Right kidney (tissue), 1 donor: ENCODE measurements at regions not wholly inside any gene's neighbourhood (a gene's known extent, or its start where the extent isn't known, plus 50 kb on each side); places are given as distances from the start of the nearest gene placed in this dataset.
"Not testable (repeated sequence)": the region's sequence is repeated elsewhere in the genome, so short reads cannot be mapped to it uniquely, and the experiment has no call there.

Experiments used
- DNase-seq: peaks from one replicate; pipeline ENCODE4 v3.0.0-alpha.2; 2016

DNA sequence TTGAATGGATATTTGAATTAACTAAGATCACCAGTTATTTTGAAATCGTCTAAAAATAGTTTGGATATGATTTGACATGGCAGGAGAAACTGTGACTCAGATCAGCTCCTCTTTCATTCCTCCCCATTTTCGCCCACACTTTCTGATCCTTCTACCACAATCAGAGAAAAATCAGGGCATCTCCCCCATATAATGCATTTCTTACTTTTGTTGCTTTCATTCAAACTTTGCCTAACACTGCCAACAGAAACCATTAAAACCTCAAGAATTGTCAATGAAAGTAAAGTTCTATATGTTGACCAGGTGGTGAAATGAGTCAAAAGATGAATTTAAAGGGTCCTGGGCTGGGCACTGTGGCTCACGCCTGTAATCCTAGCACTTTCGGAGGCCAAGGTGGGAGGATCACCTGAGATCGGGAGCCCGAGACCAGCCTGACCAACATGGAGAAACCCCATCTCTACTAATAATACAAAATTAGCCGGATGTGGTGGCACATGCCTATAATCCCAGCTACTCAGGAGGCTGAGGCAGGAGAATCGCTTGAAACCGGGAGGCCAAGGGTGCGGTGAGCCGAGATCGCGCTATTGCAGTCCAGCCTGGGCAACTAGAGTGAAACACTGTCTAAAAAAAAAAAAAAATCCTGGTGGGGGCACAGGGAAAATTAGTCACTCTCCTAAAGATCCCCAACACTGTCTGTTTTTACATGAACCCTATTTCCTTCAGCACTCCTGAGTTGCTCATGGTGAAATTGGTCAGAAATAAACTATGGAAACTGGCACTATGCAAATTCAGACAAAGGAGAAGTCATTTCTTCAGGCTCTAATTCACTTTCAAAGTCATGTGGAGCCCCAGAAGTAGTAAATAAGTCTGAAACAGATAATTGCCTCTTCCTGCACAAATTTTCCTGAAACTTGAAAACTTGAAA lies 122.8 kb upstream of the NOCT start:
- no peak for DNase-seq

GRCh38 chr4:138891631-138892031 lies 124.0 kb upstream of the NOCT start:
- no peak for DNase-seq

DNA sequence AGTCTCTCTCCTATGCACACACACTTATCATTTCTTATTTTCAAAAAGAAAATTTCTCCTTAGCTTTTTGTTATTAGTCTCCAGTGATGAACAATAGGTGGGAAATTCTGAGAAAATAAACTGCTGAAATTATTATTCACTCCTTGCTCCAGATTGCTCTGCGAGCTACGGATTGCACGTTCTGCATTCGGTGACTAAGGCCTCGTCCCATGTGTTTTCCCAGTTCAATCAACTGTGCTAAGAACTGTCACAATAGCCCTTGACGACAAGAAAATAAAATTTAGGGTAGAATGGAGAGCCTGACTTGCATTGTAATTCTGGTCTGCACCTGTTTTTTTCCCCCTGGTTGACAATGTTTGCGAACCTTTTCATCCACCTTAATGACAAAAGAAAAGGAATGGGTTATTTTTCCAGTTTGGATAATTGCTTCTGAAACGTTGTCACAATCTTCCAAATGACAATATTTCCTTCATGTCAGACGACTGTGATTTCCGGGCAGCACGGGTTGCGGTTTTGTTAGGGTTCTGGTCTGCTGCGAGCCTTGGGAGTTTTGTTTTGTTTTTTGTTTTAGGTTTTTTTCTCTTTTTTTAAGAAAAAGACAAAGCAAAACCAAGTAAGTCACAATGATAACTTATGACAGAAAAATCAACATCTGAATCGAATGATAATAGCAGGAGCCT lies 124.5 kb upstream of the NOCT start:
- DNase-seq: no peak

DNA sequence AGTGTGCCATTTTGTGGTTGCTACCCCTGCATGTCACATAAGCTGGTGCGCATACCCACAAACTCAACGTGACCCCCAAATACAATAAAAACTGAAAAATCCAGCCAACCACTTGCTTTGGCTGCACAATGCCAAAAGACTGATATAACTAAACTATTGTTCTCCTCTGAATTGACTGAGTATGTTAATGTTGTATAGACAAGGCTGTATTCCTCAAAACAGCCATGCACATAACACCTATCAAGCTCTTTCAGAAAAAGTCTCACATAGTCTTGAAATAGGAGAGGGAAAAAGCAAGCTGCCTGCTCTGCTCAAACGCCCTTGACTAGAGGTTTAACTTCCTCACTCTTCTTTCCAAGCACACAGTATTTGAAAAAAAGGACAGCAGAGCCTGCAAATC lies 126.4 kb upstream of the NOCT start:
- DNase-seq: no peak

- DNase-seq: no peak
These were observed 127.8 kb upstream of the NOCT start for GRCh38 chr4:138887741-138888140.

- DNase-seq: no peak
These were observed 128.2 kb upstream of the NOCT start for GRCh38 chr4:138887341-138887740.

DNA sequence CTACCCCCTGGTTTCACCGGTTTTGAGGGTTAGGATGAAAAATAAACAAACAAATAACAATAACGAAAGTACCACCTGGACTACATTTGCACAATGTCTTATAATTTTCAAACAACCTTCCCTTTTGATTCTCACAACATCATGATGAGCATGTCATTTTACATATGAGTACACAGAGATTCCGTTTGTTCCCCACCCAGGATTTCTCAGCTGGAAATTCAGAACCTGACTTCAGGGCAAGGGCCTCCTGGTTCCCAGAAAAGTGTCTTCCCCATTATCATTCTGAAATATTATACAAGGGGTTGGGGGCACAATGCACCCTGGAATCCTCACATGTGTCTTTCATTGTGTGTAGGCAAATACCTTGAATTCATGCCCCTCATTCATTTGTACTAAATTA lies 135.8 kb upstream of the NOCT start:
- no peak for DNase-seq

GRCh38 chr4:138875891-138876608 lies 139.5 kb upstream of the NOCT start:
- no peak for DNase-seq

DNA sequence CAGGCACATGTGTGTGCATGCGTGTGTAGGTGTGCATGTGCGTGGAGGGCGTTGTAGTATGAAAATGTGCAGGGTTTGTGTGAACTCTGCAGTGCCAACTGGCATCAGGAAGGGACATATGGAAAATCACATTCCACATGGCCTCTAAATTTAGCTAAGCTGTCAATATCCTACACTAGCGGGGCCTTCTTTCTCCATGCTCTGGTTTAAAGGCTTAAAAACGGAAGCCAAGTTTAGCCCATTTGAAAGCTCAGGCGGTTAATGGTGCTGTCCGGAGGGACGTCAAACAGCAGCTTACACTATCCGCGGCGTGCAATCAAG lies 144.1 kb upstream of the NOCT start:
- no peak for DNase-seq

GRCh38 chr4:138870737-138871554 lies 144.6 kb upstream of the NOCT start:
- DNase-seq: peak; percentile 68

- no peak for DNase-seq
These were observed 145.9 kb upstream of the NOCT start for GRCh38 chr4:138869631-138870030.

DNA sequence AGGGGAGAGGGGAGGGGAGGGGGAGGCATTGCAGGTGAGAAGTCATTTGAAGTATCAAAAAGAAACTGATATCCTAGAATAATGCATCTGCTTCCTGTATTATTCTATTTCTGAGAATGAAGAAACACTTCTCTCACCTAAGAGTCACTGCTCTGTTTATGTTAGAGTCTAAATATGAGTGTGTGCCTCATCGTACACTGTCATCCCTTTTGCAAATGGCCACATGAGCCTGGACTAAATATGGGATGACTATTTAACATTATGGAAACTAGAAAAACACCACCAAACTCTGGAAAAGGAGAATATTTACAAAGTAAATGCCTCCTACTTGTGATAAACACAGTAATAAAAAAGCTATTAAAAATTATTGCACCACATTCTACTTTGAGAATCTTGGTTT lies 146.4 kb upstream of the NOCT start:
- DNase-seq: no peak

GRCh38 chr4:138868562-138868961 lies 147.0 kb upstream of the NOCT start:
- DNase-seq: no peak

DNA sequence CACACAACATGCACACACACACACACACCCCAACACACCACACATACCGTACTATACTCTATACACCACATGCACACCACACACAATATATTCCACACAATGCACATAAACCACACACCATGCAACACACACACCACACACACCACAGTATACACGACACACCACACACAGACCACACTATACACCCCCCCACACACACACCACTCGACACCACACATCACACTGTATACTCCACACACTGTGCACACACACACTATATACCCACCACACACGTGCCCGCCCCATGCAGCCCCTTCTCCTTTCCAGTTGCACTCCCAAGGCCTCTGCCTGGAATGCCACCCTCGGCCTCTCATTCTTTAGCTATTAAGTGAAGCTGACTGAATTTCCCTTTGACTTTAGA lies 148.2 kb upstream of the NOCT start:
- DNase-seq: no peak

DNA sequence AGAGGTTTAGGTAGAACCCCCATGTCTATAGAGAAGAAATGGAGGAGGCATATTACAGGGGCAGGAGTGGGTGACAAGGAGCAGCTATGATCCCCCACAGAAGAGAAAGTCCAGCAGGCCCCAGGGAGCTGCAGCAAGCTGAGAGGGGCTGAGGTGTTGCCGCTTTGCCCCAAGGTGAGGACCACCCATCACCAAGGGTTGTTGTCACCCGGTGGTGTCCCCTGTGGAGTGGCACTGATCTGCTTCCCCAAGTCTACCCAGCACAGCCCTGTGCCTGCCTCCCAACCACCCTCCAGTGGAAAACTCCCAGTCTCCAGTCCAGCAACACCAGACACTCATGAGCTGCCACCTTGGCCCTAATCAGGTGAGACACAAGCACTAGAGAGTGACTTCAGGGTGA lies 149.3 kb upstream of the NOCT start:
- no peak for DNase-seq

DNA sequence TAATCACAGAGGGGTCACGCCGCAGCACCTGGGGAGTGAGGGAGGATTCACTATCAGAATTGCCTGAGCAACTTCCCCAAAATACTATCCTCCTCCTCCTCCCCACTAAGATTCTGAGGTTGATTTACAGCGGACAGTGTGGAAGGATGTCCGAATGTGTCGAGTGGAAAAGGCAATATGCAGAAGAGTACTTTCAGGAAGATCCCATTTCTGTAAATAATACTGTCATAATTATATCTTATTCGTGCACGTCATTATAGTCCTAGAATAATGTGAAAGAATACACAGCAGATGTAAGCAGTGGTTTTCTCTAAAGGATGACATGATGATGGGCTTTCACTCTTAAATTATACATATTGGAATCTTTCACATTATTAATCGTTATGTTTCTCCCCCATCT lies 149.8 kb upstream of the NOCT start:
- DNase-seq: no peak

DNA sequence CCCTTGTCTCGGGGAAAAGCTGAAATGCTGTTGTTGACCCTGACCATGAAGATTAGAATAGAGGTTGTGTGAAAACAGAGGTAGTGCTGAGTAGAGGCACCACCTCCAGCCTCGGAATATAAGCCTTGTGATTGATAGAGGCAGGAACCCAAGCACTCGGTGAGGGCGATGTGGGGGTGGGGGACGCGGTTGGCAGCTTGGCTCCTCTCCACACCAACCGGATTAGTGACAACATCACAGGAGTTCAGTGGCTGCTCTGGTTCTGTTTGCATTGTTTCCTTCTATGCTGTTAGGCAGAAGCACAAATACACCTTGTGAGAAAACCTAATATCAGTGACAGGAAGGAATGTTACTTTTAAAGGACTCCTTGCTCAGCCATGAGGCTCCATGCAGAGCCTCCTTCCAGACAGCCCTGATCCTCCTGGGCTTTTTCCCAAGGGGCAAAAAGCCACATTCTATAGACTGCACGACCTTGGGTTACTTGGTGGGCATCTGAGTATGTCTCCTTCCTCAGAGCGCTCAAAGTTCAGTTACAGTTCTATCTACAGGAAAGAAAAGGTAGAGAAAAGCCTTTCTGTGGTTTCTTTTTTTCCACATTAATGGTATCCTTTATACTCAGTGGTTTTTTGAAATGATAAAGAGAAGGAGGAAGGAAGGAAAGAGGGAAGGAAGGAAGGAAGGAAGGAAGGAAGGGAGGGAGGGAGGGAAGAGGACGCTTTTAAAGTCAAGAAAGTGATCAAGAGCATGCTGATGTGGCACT lies 150.4 kb upstream of the NOCT start:
- DNase-seq: no peak

- no peak for DNase-seq
These were observed 152.4 kb upstream of the NOCT start for GRCh38 chr4:138863160-138863559.

DNA sequence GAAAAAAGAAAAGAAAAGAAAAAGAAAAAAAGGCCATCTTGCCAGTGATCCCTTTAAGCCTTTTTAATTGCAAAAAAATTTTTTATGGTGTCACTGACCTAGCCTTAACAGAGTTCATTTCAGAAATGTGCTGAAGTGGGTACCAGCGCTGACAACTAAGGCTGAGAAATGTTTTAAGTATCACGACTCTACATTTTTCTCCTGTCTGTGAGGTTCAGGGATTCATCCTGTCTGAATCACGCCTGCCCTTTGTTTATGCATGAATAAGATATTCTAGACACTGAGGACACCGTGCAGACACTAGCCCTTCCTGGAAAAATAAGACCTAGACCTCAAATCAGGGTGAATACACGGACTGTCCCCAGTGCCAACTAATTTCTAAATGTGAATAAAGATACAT lies 154.4 kb upstream of the NOCT start:
- DNase-seq: no peak

DNA sequence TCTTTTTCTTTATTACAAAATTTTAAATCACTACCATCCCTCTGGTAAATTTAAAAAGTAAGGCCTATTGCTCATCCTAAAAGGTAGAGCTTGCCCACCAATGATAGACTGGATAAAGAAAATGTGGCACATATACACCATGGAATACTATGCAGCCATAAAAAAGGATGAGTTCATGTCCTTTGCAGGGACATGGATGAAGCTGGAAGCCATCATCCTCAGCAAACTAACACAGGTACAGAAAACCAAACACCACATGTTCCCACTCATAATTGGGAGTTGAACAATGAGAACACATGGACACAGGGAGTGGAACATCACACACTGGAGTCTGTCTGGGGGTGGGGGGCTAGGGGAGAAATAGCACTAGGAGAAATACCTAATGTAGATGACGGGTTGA lies 155.2 kb upstream of the NOCT start:
- not testable (repeated sequence) for DNase-seq

DNA sequence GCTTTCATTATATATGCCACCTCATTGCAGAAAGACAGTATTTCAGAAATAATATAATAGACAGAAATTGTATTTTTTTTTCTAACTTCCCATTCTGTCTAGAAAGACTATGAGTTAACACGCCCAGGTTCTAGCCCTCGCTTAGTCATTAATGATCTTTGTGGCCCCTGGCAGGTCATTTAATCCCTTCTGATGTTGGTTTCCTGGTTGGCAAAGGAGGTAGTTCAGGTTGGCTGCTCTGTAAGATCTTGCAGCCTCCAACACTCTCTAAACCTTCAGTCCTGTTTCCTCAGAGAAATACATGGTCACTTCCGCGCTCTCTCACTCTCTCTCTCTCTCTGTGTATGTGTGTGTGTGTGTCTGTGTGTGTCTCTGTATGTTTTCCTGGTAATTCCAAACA lies 156.3 kb upstream of the NOCT start:
- DNase-seq: no peak

DNA sequence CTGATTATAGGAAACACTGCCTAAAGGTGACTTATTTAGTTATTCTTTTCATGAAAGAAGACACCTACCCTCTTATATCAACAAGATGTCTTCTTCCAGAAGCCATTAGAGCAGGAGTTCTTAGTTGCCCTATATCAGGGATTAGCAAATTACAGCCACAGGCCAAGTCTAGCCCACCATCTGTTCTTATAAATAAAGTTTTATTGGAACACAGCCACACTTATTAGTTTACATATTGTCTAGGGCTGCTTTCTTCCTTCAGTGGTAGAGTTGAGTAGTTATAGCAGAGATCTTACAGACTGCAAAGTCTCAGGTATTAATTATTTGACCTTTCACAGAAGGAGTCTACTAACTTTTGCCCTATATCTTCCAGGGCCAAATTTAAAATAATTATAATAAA lies 157.2 kb upstream of the NOCT start:
- no peak for DNase-seq
